Mesothelial cell of epicardium (in vitro differentiated cells): ENCODE measurements at regions not wholly inside any gene's neighbourhood (a gene's known extent, or its start where the extent isn't known, plus 50 kb on each side); places are given as distances from the start of the nearest gene placed in this dataset.
"Not testable (repeated sequence)": the region's sequence is repeated elsewhere in the genome, so short reads cannot be mapped to it uniquely, and the experiment has no call there.

ENCODE experiments used
- DNase-seq, 2 experiments: peaks; one replicate each; pipeline ENCODE4 v3.0.0; 2021; ENCODE audit warnings: low spot score in 2 of 2; ENCODE audit not compliant: unreplicated experiment in 2 of 2
- H3K27ac Mint-ChIP-seq: 2 replicates; pipeline ENCODE4 v1.8.0; 2021; ENCODE audit warnings: mixed read lengths
- H3K27me3 Mint-ChIP-seq: 2 replicates; pipeline ENCODE4 v1.8.0; 2021; ENCODE audit warnings: low read depth, mixed read lengths
- H3K36me3 Mint-ChIP-seq: 2 replicates; pipeline ENCODE4 v1.8.0; 2021; ENCODE audit warnings: mixed read lengths
- H3K4me1 Mint-ChIP-seq: 2 replicates; pipeline ENCODE4 v1.8.0; 2021; ENCODE audit warnings: mixed read lengths
- H3K4me3 Mint-ChIP-seq: 2 replicates; pipeline ENCODE4 v1.8.0; 2021; ENCODE audit warnings: mild to moderate bottlenecking, moderate library complexity, mixed read lengths
- H3K9me3 Mint-ChIP-seq: 2 replicates; pipeline ENCODE4 v1.8.0; 2021; ENCODE audit warnings: mixed read lengths
- CTCF ChIP-seq: fragments of 200-600 bp; sonication (generic); IDR thresholded peaks from one replicate; pipeline ENCODE4 v1.5.0; 2021; ENCODE audit warnings: antibody characterized with exemption; ENCODE audit not compliant: unreplicated experiment

- no peaks in the 10 kb centered on the region for H3K36me3 Mint-ChIP-seq
- no peak for DNase-seq
- H3K27ac Mint-ChIP-seq = no peak overlapping the region
Measured at GRCh38 chr3:106514431-106514830, 645.6 kb upstream of the CBLB start.

GRCh38 chr3:106518516-106518915 is 649.7 kb upstream of the CBLB start:
- H3K27ac Mint-ChIP-seq = no peak overlapping the region

More at GRCh38 chr3:106514431-106514830, 645.6 kb upstream of the CBLB start:
- no peaks in the 10 kb centered on the region for H3K9me3 Mint-ChIP-seq
- H3K4me1 Mint-ChIP-seq = peaks cover 8% of the 10 kb centered on the region
- TF ChIP-seq CTCF = no peak
- H3K27me3 Mint-ChIP-seq = no peaks in the 10 kb centered on the region
- H3K4me3 Mint-ChIP-seq = no peak overlapping the region

GRCh38 chr3:106522397-106522796 is 653.6 kb upstream of the CBLB start:
- no peak for DNase-seq
- no peak for TF ChIP-seq CTCF
- H3K27me3 Mint-ChIP-seq = no peaks in the 10 kb centered on the region
- H3K27ac Mint-ChIP-seq = no peak overlapping the region
- H3K4me3 Mint-ChIP-seq = no peak overlapping the region
- H3K9me3 Mint-ChIP-seq = peaks cover 26% of the 10 kb centered on the region
- peaks cover 3% of the 10 kb centered on the region for H3K4me1 Mint-ChIP-seq
- peaks cover 1% of the 10 kb centered on the region for H3K36me3 Mint-ChIP-seq

More at GRCh38 chr3:106518516-106518915, 649.7 kb upstream of the CBLB start:
- H3K4me1 Mint-ChIP-seq = peaks cover 8% of the 10 kb centered on the region
- H3K27me3 Mint-ChIP-seq = no peaks in the 10 kb centered on the region
- DNase-seq = no peak
- TF ChIP-seq CTCF = no peak
- H3K9me3 Mint-ChIP-seq = no peaks in the 10 kb centered on the region
- no peaks in the 10 kb centered on the region for H3K36me3 Mint-ChIP-seq
- H3K4me3 Mint-ChIP-seq = no peak overlapping the region

- no peak for DNase-seq
- no peak overlapping the region for H3K27ac Mint-ChIP-seq
- peaks cover 39% of the 10 kb centered on the region for H3K9me3 Mint-ChIP-seq
- H3K4me3 Mint-ChIP-seq = no peak overlapping the region
- peaks cover 1% of the 10 kb centered on the region for H3K36me3 Mint-ChIP-seq
- no peaks in the 10 kb centered on the region for H3K27me3 Mint-ChIP-seq
- no peak for TF ChIP-seq CTCF
- no peaks in the 10 kb centered on the region for H3K4me1 Mint-ChIP-seq
Measured at GRCh38 chr3:106528932-106529331, 660.1 kb upstream of the CBLB start.

GRCh38 chr3:106529738-106530137 is 660.9 kb upstream of the CBLB start:
- Mint-ChIP-seq H3K27me3 (no peaks in the 10 kb centered on the region), H3K4me1 (no peaks in the 10 kb centered on the region), H3K36me3 (peaks cover 3% of the 10 kb centered on the region), H3K9me3 (peaks cover 37% of the 10 kb centered on the region), H3K27ac (no peak overlapping the region), H3K4me3 (no peak overlapping the region)
- DNase-seq = no peak
- no peak for TF ChIP-seq CTCF

GRCh38 chr3:106530367-106530766 is 661.6 kb upstream of the CBLB start:
- Mint-ChIP-seq H3K4me3 (no peak overlapping the region), H3K4me1 (no peaks in the 10 kb centered on the region), H3K9me3 (peaks cover 43% of the 10 kb centered on the region), H3K27ac (no peak overlapping the region), H3K27me3 (no peaks in the 10 kb centered on the region), H3K36me3 (peaks cover 4% of the 10 kb centered on the region)
- no peak for TF ChIP-seq CTCF
- DNase-seq = no peak

- H3K4me1 Mint-ChIP-seq, H3K27ac Mint-ChIP-seq, H3K36me3 Mint-ChIP-seq, H3K27me3 Mint-ChIP-seq, H3K4me3 Mint-ChIP-seq, DNase-seq: not testable (repeated sequence)
- H3K9me3 Mint-ChIP-seq = peaks cover 38% of the 10 kb centered on the region
Measured at GRCh38 chr3:106531771-106532329, 663.0 kb upstream of the CBLB start.
